Stomach (tissue), 8 donors: ENCODE measurements at regions not wholly inside any gene's neighbourhood (a gene's known extent, or its start where the extent isn't known, plus 50 kb on each side); places are given as distances from the start of the nearest gene placed in this dataset.

Experiments
- DNase-seq, 2 donors: peaks; one replicate each; pipeline versions ENCODE4 v3.0.0 to v3.0.0-alpha.2; 2013 to 2019
- H3K27ac ChIP-seq, 5 donors: fragments of 200-600 bp in 4 of 5; sonication (generic) in 4 of 5; one replicate each; pipeline ENCODE4 v1.5.1; 2013 to 2019; ENCODE audit warnings: mild to moderate bottlenecking in 1 of 5, moderate library complexity in 1 of 5
- H3K27me3 ChIP-seq, 3 donors: fragments of 200-600 bp; sonication (generic); one replicate each; pipeline ENCODE4 v1.5.1; 2017 to 2019; ENCODE audit warnings: mixed run types in 1 of 3
- H3K36me3 ChIP-seq, 4 donors: fragments of 200-600 bp; sonication (generic); 1 replicate in 3 of 4; 2 replicates in 1 of 4; pipeline ENCODE4 v1.5.1; 2016 to 2019
- H3K4me1 ChIP-seq, 4 donors: fragments of 200-600 bp; sonication (generic); one replicate each; pipeline ENCODE4 v1.5.1; 2016 to 2019
- H3K4me3 ChIP-seq, 4 donors: fragments of 200-600 bp; sonication (generic) in 3 of 4; one replicate each; pipeline ENCODE4 v1.5.1; 2016 to 2019; ENCODE audit warnings: mild to moderate bottlenecking in 1 of 4
- H3K9me3 ChIP-seq, 4 donors: fragments of 200-600 bp; sonication (generic); one replicate each; pipeline ENCODE4 v1.5.1; 2016 to 2019
- EP300 ChIP-seq: sonication (generic); formaldehyde crosslinking; IDR thresholded peaks from one replicate; pipeline ENCODE4 v1.6.1; 2017; ENCODE audit warnings: antibody characterized with exemption
- POLR2A ChIP-seq, 4 donors: fragments of 450-650 bp; IDR thresholded peaks; one replicate each; pipeline ENCODE4 v1.6.1; 2016; ENCODE audit warnings: antibody characterized with exemption in 4 of 4, control low read depth in 2 of 4, mild to moderate bottlenecking in 1 of 4, moderate library complexity in 1 of 4
- POLR2AphosphoS5 ChIP-seq, 3 donors: sonication (generic); formaldehyde crosslinking; IDR thresholded peaks; one replicate each; pipeline ENCODE4 v1.6.1; 2016; ENCODE audit warnings: antibody characterized with exemption in 3 of 3
- WGBS, 5 donors: extraction: QIAGEN DNeasy Blood & Tissue Kit in 3 of 5; methylation state at CpG; one replicate each; pipeline versions ENCODE4 v1.1.5 to v1.1.7; 2013 to 2018; 5-methylcytosine and 5-hydroxymethylcytosine counted together
- intact Hi-C: fragments of 100-400 bp; cut with DNase I; formaldehyde crosslinking; loops from one replicate; pipeline ENCODE4 v1.15.1; 2023; ENCODE audit warnings: low total_unique reads
- TF ChIP-seq, protein P1 (sequence below), 7 experiments: fragments of 450-650 bp in 4 of 7; fragments of 200-600 bp in 3 of 7; sonication (generic) in 3 of 7; IDR thresholded peaks; one replicate each; pipeline ENCODE4 v1.5.1; 2016 to 2019; ENCODE audit warnings: antibody characterized with exemption in 7 of 7, control low read depth in 2 of 7, mild to moderate bottlenecking in 1 of 7
- donor health status: healthy with polysubstance abuse.
- donor health status: Bipolar disorder and iron deficiency.
- donor health status: healthy.

- Histone ChIP-seq H3K27me3 (no peaks in the 10 kb centered on the region), H3K4me3 (no peak overlapping the region), H3K4me1 (no peaks in the 10 kb centered on the region), H3K36me3 (no peaks in the 10 kb centered on the region), H3K9me3 (no peaks in the 10 kb centered on the region), H3K27ac (no peak overlapping the region)
- TF ChIP-seq EP300 (no peak), POLR2AphosphoS5 (IDR thresholded peaks at IDR 0.05) (no peak), POLR2A (IDR thresholded peaks at IDR 0.05) (no peak)
- TF ChIP-seq, protein P1, sequence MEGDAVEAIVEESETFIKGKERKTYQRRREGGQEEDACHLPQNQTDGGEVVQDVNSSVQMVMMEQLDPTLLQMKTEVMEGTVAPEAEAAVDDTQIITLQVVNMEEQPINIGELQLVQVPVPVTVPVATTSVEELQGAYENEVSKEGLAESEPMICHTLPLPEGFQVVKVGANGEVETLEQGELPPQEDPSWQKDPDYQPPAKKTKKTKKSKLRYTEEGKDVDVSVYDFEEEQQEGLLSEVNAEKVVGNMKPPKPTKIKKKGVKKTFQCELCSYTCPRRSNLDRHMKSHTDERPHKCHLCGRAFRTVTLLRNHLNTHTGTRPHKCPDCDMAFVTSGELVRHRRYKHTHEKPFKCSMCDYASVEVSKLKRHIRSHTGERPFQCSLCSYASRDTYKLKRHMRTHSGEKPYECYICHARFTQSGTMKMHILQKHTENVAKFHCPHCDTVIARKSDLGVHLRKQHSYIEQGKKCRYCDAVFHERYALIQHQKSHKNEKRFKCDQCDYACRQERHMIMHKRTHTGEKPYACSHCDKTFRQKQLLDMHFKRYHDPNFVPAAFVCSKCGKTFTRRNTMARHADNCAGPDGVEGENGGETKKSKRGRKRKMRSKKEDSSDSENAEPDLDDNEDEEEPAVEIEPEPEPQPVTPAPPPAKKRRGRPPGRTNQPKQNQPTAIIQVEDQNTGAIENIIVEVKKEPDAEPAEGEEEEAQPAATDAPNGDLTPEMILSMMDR (IDR thresholded peaks at IDR 0.05): no peak
- 57 to 62% (median 58%) methylated on average over 2 of the region's 2 CpGs for WGBS, 5 donors
- DNase-seq: no peak
- intact Hi-C loops: no loop called here
Measured at GRCh38 chr10:53479365-53479764, 706.8 kb upstream of the MBL2 start.

DNA sequence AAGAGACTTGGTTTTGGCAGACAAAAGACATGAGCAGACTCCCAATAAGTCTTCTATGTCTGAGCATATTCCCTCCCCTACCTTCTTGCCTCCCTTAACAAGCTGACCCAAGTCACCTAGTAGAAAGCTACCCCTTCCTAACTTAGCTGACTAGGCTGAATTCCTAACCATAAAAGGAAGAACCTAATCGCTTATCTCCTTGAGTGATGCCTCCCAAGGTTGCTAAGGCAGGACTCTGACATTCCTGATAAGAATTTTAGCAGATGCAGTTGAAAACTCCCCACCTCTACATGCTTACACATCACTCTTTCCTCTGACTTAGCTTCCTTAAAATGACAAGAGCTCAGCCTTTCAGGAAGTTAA, 704.7 kb upstream of the MBL2 start:
- no peak for DNase-seq
- no peaks in the 10 kb centered on the region for H3K9me3 ChIP-seq
- WGBS, 5 donors: 52 to 80% (median 64%) methylated on average over 1 of the region's 1 CpG
- H3K4me3 ChIP-seq: no peak overlapping the region
- no peaks in the 10 kb centered on the region for H3K4me1 ChIP-seq
- no peak overlapping the region for H3K27ac ChIP-seq
- intact Hi-C loops: no loop called here
- no peaks in the 10 kb centered on the region for H3K27me3 ChIP-seq
- TF ChIP-seq POLR2A (IDR thresholded peaks at IDR 0.05) (no peak), EP300 (no peak), POLR2AphosphoS5 (IDR thresholded peaks at IDR 0.05) (no peak)
- TF ChIP-seq, protein P1 (IDR thresholded peaks at IDR 0.05): no peak
- H3K36me3 ChIP-seq: no peaks in the 10 kb centered on the region

GRCh38 chr10:53476650-53477312, 704.2 kb upstream of the MBL2 start:
- Histone ChIP-seq H3K27ac (no peak overlapping the region), H3K27me3 (no peaks in the 10 kb centered on the region), H3K9me3 (no peaks in the 10 kb centered on the region), H3K4me3 (no peak overlapping the region), H3K4me1 (no peaks in the 10 kb centered on the region), H3K36me3 (no peaks in the 10 kb centered on the region)
- intact Hi-C loops: no loop called here
- DNase-seq: no peak
- WGBS, 5 donors: 63 to 69% (median 64%) methylated on average over 3 of the region's 3 CpGs
- TF ChIP-seq, protein P1 (IDR thresholded peaks at IDR 0.05): no peak
- TF ChIP-seq EP300 (no peak), POLR2AphosphoS5 (IDR thresholded peaks at IDR 0.05) (no peak), POLR2A (IDR thresholded peaks at IDR 0.05) (no peak)

GRCh38 chr10:53469383-53469782, 696.8 kb upstream of the MBL2 start:
- Histone ChIP-seq H3K27me3 (no peaks in the 10 kb centered on the region), H3K27ac (no peak overlapping the region), H3K4me3 (no peak overlapping the region), H3K4me1 (no peaks in the 10 kb centered on the region), H3K36me3 (no peaks in the 10 kb centered on the region), H3K9me3 (no peaks in the 10 kb centered on the region)
- no peak for DNase-seq
- TF ChIP-seq EP300 (no peak), POLR2AphosphoS5 (IDR thresholded peaks at IDR 0.05) (no peak), POLR2A (IDR thresholded peaks at IDR 0.05) (no peak)
- TF ChIP-seq, protein P1 (IDR thresholded peaks at IDR 0.05): no peak
- intact Hi-C loops: no loop called here
- 51 to 66% (median 61%) methylated on average over 2 of the region's 2 CpGs for WGBS, 5 donors
